GM13977 (cell line): ENCODE measurements at regions not wholly inside any gene's neighbourhood (a gene's known extent, or its start where the extent isn't known, plus 50 kb on each side); places are given as distances from the start of the nearest gene placed in this dataset.

Source experiments
- DNase-seq: peaks from one replicate; pipeline ENCODE4 v3.0.0; 2012; ENCODE audit warnings: low spot score
- CTCF ChIP-seq: IDR thresholded peaks from 2 replicates; pipeline ENCODE4 v1.5.1; 2012; ENCODE audit warnings: mild to moderate bottlenecking, control low read depth; ENCODE audit not compliant: insufficient read depth; ENCODE audit errors: extremely low read depth, missing control alignments
- in situ Hi-C: fragments of 300-500 bp; cut with MboI; formaldehyde crosslinking; loops from one replicate; pipeline ENCODE4 v1.12.0; 2022; ENCODE audit warnings: low sequenced_read_pairs, low pct_unique_long_range_greater_than_20kb, mixed read lengths, inconsistent platforms; ENCODE audit not compliant: unreplicated experiment

DNA sequence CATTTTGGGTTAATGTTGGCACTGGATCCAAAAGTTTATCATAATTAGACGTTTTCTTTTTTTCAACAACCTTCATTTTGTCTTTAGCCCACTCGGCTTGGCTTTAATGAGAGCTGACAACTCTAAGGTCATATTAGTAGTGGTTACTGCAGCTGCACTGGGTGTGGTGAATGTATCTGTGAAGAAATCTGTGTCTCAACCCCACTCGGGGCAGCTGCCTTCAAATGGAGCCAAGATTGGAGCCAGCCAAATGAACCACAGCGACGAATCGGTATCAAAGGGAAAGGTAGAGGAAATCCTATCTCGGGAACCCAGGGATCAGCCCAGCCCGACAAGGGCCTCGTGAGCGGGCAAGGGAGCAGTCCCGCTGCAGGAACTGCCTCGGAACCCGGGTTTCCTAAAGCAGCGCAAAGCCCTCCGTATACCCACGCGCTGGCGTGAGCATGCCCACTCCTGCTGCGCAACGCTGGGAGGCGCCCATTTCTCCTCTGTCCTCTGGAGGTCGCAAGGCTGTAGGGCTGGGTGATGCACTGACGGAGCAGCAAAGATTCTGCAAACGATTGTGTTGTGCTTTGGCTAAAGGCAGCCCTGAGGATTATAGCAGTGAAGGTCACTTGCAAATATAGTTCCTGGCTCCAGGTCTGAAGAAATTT lies 98.7 kb upstream of the MBL2 start:
- in situ Hi-C loops, result no loop called here
- DNase-seq, result no peak
- no peak for TF ChIP-seq CTCF

DNA sequence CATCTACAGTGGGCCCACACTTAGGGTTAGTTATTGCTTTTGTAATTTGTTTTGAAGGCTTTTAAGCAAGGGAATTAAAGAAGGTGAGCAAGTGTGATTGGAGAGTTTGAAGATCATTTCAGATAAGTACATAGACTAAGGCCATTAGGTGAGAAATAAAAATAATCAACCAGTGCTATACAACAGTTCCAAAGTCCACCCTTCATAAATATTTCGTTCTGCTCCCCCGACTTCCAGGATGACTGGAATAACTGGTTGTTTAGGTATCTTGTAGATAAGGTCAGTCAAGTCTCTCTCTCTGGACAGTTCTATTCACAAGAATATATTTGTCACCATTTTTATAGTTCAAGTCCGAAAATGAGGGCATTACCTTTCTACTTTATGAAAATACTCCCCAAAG lies 98.0 kb upstream of the MBL2 start:
- DNase-seq, result no peak
- no peak for TF ChIP-seq CTCF
- in situ Hi-C loops, result no loop called here

- in situ Hi-C loops, result no loop called here
- DNase-seq, result no peak
- TF ChIP-seq CTCF, result no peak
Measured at GRCh38 chr10:52869864-52870263, 97.3 kb upstream of the MBL2 start.

GRCh38 chr10:52865213-52865612 lies 92.6 kb upstream of the MBL2 start:
- DNase-seq, result no peak
- in situ Hi-C loops, result no loop called here
- TF ChIP-seq CTCF, result no peak

DNA sequence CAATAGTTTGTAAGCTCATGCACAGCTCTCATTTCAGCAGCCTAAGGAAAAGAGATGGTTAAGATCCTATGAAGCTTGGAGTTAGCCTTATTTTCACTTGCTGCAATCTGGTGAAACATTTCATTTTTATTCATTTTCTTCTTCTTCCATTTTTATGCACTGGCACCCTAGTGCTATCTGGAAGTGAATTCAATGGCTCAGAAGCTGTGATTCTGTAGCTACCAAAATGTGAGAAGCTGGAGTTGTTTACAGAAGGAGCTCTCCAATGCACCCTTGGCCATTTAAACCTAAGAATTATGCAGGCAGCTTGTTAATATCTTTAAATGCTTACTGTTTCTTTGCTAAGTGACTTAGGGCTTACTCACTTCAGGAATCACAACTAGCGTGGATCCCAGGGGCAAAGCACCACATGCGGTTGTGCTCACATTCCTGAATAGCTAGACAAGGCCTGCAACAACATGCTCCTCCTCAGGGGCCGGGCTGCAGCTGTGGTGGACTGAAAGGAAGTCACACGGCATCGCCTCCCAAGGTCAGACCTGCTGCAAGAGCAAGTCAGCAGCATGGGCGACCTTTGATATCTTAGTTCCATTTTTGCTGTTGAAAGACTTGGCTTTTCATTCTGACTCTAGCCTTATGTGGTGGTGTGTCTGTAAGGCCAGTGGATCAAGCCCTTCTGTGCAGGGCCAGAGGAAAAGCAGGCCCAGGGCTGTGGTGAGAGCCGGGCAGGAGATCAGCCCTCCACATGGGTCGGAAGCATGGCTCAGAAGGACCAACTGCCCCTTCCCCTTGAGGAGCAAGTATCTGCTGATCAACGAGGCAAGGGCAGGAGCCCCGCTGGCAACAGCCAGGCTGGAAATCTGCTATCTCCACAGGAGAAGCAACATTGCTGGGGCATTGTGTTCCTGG lies 91.9 kb upstream of the MBL2 start:
- DNase-seq, result no peak
- TF ChIP-seq CTCF, result no peak
- in situ Hi-C loops, result no loop called here

DNA sequence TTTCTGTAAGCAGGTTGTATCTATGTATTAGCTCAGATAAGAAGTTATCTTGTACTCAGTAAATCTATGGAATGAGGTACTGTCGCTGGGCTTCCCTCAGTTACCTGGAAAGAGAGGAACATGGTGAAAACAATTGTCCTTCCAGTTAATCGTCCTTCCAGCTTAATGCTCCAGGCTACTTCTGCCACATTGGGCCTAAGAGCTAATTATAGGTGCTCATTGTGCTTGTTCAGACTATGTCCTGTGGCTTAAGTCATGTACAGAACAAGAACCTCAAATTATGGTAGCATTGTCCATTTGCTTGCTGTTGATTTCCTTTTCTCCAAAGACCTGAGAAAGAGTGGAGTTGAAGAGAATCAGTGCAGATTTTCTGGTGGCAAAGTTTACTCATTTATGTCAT lies 86.1 kb upstream of the MBL2 start:
- no peak for TF ChIP-seq CTCF
- in situ Hi-C loops, result no loop called here
- no peak for DNase-seq
